T-cell (primary cell): ENCODE measurements at regions not wholly inside any gene's neighbourhood (a gene's known extent, or its start where the extent isn't known, plus 50 kb on each side); places are given as distances from the start of the nearest gene placed in this dataset.
"Not testable (repeated sequence)": the region's sequence is repeated elsewhere in the genome, so short reads cannot be mapped to it uniquely, and the experiment has no call there.

Source experiments
- ATAC-seq, 4 experiments: fragments of 200-7000 bp in 3 of 4; fragments of 150-1000 bp in 1 of 4; cut with Tn5 transposase; replicated peaks in 1 of 4; 1 replicate in 3 of 4; 2 replicates in 1 of 4; pipeline ENCODE4 v1.10.0; 2021; ENCODE audit warnings: moderate library complexity in 3 of 4, mild to moderate bottlenecking in 2 of 4, moderate number of reproducible peaks in 1 of 4
- CTCF ChIA-PET, 2 donors: fragments of 300-600 bp; sonication (Branson Sonifier 250); formaldehyde crosslinking; loops; one replicate each; lab custom pipeline; 2022; ENCODE audit warnings: antibody characterized with exemption in 2 of 2; lab: Charles Lee
- POLR2A ChIA-PET, 2 donors: fragments of 300-600 bp; sonication (Branson Sonifier 250); formaldehyde crosslinking; loops; one replicate each; lab custom pipeline; 2022; ENCODE audit warnings: antibody characterized with exemption in 2 of 2; lab: Charles Lee
- DNase-seq, 35 experiments: peaks; one replicate each; pipeline versions ENCODE4 v3.0.0 to v3.0.0-alpha.2; 2013 to 2023
- H3K27ac ChIP-seq: one replicate; pipeline ENCODE4 v1.5.1; 2013; ENCODE audit warnings: low read length
- H3K27me3 ChIP-seq, 2 experiments: replicated peaks in 1 of 2; 1 replicate in 1 of 2; 2 replicates in 1 of 2; pipeline versions ENCODE4 v1.6.1 to v1.7.0; 2013; ENCODE audit warnings: low read length in 1 of 2, mixed read lengths in 1 of 2; ENCODE audit not compliant: control insufficient read depth in 2 of 2, insufficient read depth in 2 of 2; ENCODE audit errors: extremely low read depth in 1 of 2
- H3K36me3 ChIP-seq, 2 donors: 1 replicate in 1 of 2; 2 replicates in 1 of 2; pipeline versions ENCODE4 v1.6.1 to v1.7.0; 2013; ENCODE audit warnings: low read length in 1 of 2; ENCODE audit not compliant: control insufficient read depth in 2 of 2, insufficient read depth in 1 of 2; ENCODE audit errors: extremely low read depth in 1 of 2
- H3K4me1 ChIP-seq, 2 experiments: 1 replicate in 1 of 2; 2 replicates in 1 of 2; pipeline versions ENCODE4 v1.6.1 to v1.7.0; 2013; ENCODE audit warnings: low read length in 2 of 2, mixed read lengths in 1 of 2; ENCODE audit not compliant: insufficient read depth in 2 of 2, control insufficient read depth in 1 of 2; ENCODE audit errors: extremely low read depth in 1 of 2
- H3K4me3 ChIP-seq, 2 donors: 1 replicate in 1 of 2; 2 replicates in 1 of 2; pipeline versions ENCODE4 v1.5.1 to v1.7.0; 2013; ENCODE audit warnings: mild to moderate bottlenecking in 2 of 2, low read length in 1 of 2, moderate library complexity in 1 of 2; ENCODE audit not compliant: control insufficient read depth in 1 of 2; ENCODE audit errors: extremely low read depth in 1 of 2
- H3K9me3 ChIP-seq: 2 replicates; pipeline ENCODE4 v1.7.0; 2013
- H3K27ac Mint-ChIP-seq, 2 donors: one replicate each; pipeline ENCODE4 v1.8.0; 2020 to 2021; ENCODE audit warnings: mild to moderate bottlenecking in 2 of 2, mixed read lengths in 2 of 2
- H3K27me3 Mint-ChIP-seq, 2 donors: one replicate each; pipeline ENCODE4 v1.8.0; 2021 to 2022; ENCODE audit warnings: mixed read lengths in 2 of 2
- H3K36me3 Mint-ChIP-seq: one replicate; pipeline ENCODE4 v1.8.0; 2021; ENCODE audit warnings: mixed read lengths
- H3K4me1 Mint-ChIP-seq, 3 donors: one replicate each; pipeline ENCODE4 v1.8.0; 2020 to 2022; ENCODE audit warnings: mixed read lengths in 3 of 3, mild to moderate bottlenecking in 1 of 3
- H3K4me3 Mint-ChIP-seq, 3 donors: one replicate each; pipeline ENCODE4 v1.8.0; 2020 to 2022; ENCODE audit warnings: mild to moderate bottlenecking in 3 of 3, mixed read lengths in 3 of 3, moderate library complexity in 3 of 3
- H3K9me3 Mint-ChIP-seq, 3 donors: one replicate each; pipeline ENCODE4 v1.8.0; 2020 to 2022; ENCODE audit warnings: mixed read lengths in 3 of 3
- WGBS: methylation state at CpG from one replicate; pipeline ENCODE4 v1.1.5; 2013; ENCODE audit warnings: missing lambda C conversion rate; ENCODE audit not compliant: insufficient coverage; 5-methylcytosine and 5-hydroxymethylcytosine counted together

- CTCF ChIA-PET: no interaction called here
- no peak overlapping the region for H3K4me3 Mint-ChIP-seq
- no peak overlapping the region for H3K4me3 ChIP-seq
- no peak overlapping the region for H3K27ac Mint-ChIP-seq
- H3K9me3 ChIP-seq: no peaks in the 10 kb centered on the region
- H3K4me1 Mint-ChIP-seq: no peaks in the 10 kb centered on the region
- H3K36me3 ChIP-seq: no peaks in the 10 kb centered on the region
- no peak overlapping the region for H3K27ac ChIP-seq
- H3K27me3 Mint-ChIP-seq: peaks cover 0 to 3% of the 10 kb centered on the region in 2 donors
- no peak for DNase-seq
- ATAC-seq: no peak
- no peaks in the 10 kb centered on the region for H3K36me3 Mint-ChIP-seq
- WGBS: no CpG with 5 or more reads among the region's 1 CpG
- H3K27me3 ChIP-seq: no peaks in the 10 kb centered on the region
- no peaks in the 10 kb centered on the region for H3K9me3 Mint-ChIP-seq
- no peaks in the 10 kb centered on the region for H3K4me1 ChIP-seq
- POLR2A ChIA-PET: no interaction called here
These were observed 121.7 kb downstream of the ACTBL2 start for GRCh38 chr5:57360871-57361270.

- POLR2A ChIA-PET: no interaction called here
These were observed 123.6 kb downstream of the ACTBL2 start for GRCh38 chr5:57358796-57359592.

DNA sequence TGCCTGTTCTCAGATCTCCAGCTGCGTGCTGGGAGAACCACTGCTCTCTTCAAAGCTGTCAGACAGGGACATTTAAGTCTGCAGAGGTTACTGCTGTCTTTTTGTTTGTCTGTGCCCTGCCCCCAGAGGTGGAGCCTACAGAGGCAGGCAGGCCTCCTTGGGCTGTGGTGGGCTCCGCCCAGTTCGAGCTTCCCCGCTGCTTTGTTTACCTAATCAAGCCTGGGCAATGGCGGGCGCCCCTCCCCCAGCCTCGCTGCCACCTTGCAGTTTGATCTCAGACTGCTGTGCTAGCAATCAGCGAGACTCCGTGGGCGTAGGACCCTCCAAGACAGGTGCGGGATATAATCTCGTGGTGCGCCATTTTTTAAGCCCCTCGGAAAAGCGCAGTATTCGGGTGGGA lies 125.8 kb downstream of the ACTBL2 start:
- ATAC-seq, H3K4me1 Mint-ChIP-seq, H3K27ac Mint-ChIP-seq, H3K27me3 Mint-ChIP-seq, H3K27ac ChIP-seq, H3K27me3 ChIP-seq, H3K36me3 ChIP-seq, H3K9me3 ChIP-seq, H3K4me3 ChIP-seq, H3K9me3 Mint-ChIP-seq, H3K36me3 Mint-ChIP-seq, POLR2A ChIA-PET, H3K4me1 ChIP-seq, CTCF ChIA-PET, DNase-seq, H3K4me3 Mint-ChIP-seq: not testable (repeated sequence)
- WGBS: no CpG with 5 or more reads among the region's 16 CpGs

More at GRCh38 chr5:57358796-57359592, 123.6 kb downstream of the ACTBL2 start:
- 83% methylated on average over 2 of the region's 5 CpGs for WGBS
- Mint-ChIP-seq H3K4me3 (no peak overlapping the region), H3K27me3 (peaks cover 3 to 6% of the 10 kb centered on the region in 2 donors), H3K4me1 (no peaks in the 10 kb centered on the region), H3K9me3 (peaks cover 0 to 7% (median 0%) of the 10 kb centered on the region in 3 donors), H3K36me3 (no peaks in the 10 kb centered on the region), H3K27ac (no peak overlapping the region)
- no peaks in the 10 kb centered on the region for H3K4me1 ChIP-seq
- no peak overlapping the region for H3K27ac ChIP-seq
- ATAC-seq (no peak), DNase-seq (no peak)
- no peaks in the 10 kb centered on the region for H3K27me3 ChIP-seq
- H3K9me3 ChIP-seq: no peaks in the 10 kb centered on the region
- CTCF ChIA-PET: interaction anchor here in 1 of 2 donors (0.6 to 1.1 kb wide), 2 partner anchors 221 to 1115 kb away, joined by 3 to 8 read pairs; no protein-coding TSS in a partner anchor
- no peak overlapping the region for H3K4me3 ChIP-seq
- no peaks in the 10 kb centered on the region for H3K36me3 ChIP-seq

DNA sequence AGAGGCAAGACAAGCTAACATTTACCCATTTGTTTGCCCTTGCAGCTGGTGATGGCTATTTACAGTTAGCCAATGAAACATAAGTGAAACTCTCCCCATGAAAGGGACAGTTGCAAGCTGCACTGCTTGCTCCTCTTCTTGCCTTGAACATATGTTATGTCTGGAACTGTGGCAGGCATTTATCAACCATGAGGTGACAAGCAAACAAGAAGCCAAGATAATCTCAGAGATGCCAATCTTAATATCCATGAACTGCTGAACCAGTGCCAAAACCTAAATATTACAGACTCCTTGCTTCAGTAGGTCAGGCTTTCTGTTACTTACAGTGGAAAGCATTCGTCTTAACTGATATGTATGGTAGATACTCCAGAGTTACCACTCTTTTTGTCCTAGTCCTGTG lies 133.4 kb downstream of the ACTBL2 start:
- POLR2A ChIA-PET: no interaction called here
- Histone ChIP-seq H3K4me3 (no peak overlapping the region), H3K9me3 (no peaks in the 10 kb centered on the region), H3K27ac (no peak overlapping the region), H3K27me3 (no peaks in the 10 kb centered on the region), H3K36me3 (no peaks in the 10 kb centered on the region), H3K4me1 (no peaks in the 10 kb centered on the region)
- H3K4me3 Mint-ChIP-seq: no peak overlapping the region
- DNase-seq (no peak), ATAC-seq (no peak)
- CTCF ChIA-PET: no interaction called here
- H3K4me1 Mint-ChIP-seq: no peaks in the 10 kb centered on the region
- no peaks in the 10 kb centered on the region for H3K36me3 Mint-ChIP-seq
- peaks cover 3 to 7% (median 4%) of the 10 kb centered on the region in 3 donors for H3K9me3 Mint-ChIP-seq
- peaks cover 0 to 4% of the 10 kb centered on the region in 2 donors for H3K27me3 Mint-ChIP-seq
- WGBS: no CpG with 5 or more reads among the region's 1 CpG
- H3K27ac Mint-ChIP-seq: no peak overlapping the region

DNA sequence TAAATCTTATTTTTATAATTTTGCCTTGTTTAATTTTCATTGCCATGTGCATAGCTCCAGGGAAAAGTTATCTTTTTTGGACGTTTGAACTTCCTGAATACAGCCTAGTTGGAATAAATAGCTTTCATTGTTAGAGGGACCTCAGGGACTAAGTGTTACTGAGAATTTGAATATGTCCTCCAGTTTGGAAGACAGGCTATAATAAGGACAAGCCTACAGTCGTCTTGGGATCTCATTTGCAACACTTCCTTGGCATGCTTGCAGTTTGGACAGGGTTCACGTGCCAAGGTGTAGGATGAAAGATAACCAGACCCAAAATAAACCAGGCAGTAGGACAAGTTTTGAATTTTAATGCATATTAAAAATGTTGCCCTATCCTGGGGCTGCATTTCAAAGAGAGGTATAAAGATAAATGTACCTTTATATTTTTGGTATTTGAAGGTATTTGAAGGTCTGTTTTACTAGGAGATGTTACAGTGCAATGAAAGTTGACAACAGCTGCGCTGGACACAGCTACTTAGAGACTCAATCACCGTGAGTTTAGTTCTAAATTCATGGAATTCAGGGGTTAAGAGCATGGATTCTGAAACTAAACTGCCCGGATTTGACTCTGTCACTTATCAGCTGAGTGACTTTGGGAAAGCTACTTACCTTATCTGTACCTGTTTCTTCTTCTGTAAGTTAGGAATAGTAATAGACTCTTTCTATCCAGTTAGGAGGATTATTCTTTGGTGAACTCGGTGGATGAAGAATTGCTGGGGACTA lies 134.1 kb downstream of the ACTBL2 start:
- Histone ChIP-seq H3K4me1 (no peaks in the 10 kb centered on the region), H3K27ac (no peak overlapping the region), H3K4me3 (no peak overlapping the region), H3K9me3 (no peaks in the 10 kb centered on the region), H3K36me3 (no peaks in the 10 kb centered on the region), H3K27me3 (no peaks in the 10 kb centered on the region)
- CTCF ChIA-PET: no interaction called here
- no peak overlapping the region for H3K4me3 Mint-ChIP-seq
- POLR2A ChIA-PET: no interaction called here
- no peaks in the 10 kb centered on the region for H3K4me1 Mint-ChIP-seq
- H3K27me3 Mint-ChIP-seq: peaks cover 0 to 4% of the 10 kb centered on the region in 2 donors
- peaks cover 3 to 7% (median 4%) of the 10 kb centered on the region in 3 donors for H3K9me3 Mint-ChIP-seq
- ATAC-seq: no peak
- 57% methylated on average over 2 of the region's 7 CpGs for WGBS
- no peaks in the 10 kb centered on the region for H3K36me3 Mint-ChIP-seq
- no peak for DNase-seq
- H3K27ac Mint-ChIP-seq: no peak overlapping the region

DNA sequence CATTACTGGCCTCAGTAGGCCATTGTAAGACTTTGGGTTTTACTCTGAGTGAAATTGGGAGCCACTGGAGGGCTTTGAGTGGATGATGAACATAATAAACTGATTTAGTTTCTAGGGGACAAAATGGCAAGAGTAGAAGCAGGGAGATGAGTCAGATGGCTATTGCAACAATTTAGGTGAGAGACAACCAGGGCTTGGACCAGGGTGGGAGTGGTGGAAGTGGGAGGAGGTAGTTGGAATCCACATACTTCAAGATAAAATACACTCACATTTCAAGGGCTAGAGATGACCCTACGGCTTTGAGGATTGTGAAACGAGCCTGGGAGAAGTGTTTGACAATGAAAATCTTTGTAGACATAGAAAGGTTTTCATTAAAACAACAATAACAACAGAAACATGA lies 136.3 kb downstream of the ACTBL2 start:
- H3K36me3 Mint-ChIP-seq: no peaks in the 10 kb centered on the region
- no peaks in the 10 kb centered on the region for H3K4me1 Mint-ChIP-seq
- Histone ChIP-seq H3K4me1 (no peaks in the 10 kb centered on the region), H3K36me3 (no peaks in the 10 kb centered on the region), H3K27ac (no peak overlapping the region), H3K4me3 (no peak overlapping the region), H3K27me3 (no peaks in the 10 kb centered on the region), H3K9me3 (no peaks in the 10 kb centered on the region)
- H3K27ac Mint-ChIP-seq: no peak overlapping the region
- H3K9me3 Mint-ChIP-seq: peaks cover 3 to 7% (median 4%) of the 10 kb centered on the region in 3 donors
- no peak overlapping the region for H3K4me3 Mint-ChIP-seq
- no CpG with 5 or more reads among the region's 2 CpGs for WGBS
- ATAC-seq (no peak), DNase-seq (no peak)
- CTCF ChIA-PET: no interaction called here
- H3K27me3 Mint-ChIP-seq: peaks cover 0 to 4% of the 10 kb centered on the region in 2 donors
- POLR2A ChIA-PET: no interaction called here
